Neural progenitor cell (in vitro differentiated cells): ENCODE measurements at regions not wholly inside any gene's neighbourhood (a gene's known extent, or its start where the extent isn't known, plus 50 kb on each side); places are given as distances from the start of the nearest gene placed in this dataset.

Source experiments
- CTCF ChIP-seq: fragments of 200-600 bp; sonication (generic); IDR thresholded peaks from 2 replicates; pipeline ENCODE4 v1.5.1; 2017; ENCODE audit warnings: antibody characterized with exemption, mild to moderate bottlenecking
- EZH2 ChIP-seq: fragments of 200-600 bp; sonication (generic); IDR thresholded peaks from 2 replicates; pipeline ENCODE4 v1.6.1; 2017; ENCODE audit warnings: antibody characterized with exemption, mild to moderate bottlenecking, moderate library complexity

GRCh38 chr2:225773148-225773547, 373.6 kb downstream of the NYAP2 start:
- TF ChIP-seq CTCF: no peak
- no peak for TF ChIP-seq EZH2
